C4-2B (cell line): ENCODE measurements at regions not wholly inside any gene's neighbourhood (a gene's known extent, or its start where the extent isn't known, plus 50 kb on each side); places are given as distances from the start of the nearest gene placed in this dataset.

Source experiments
- H3K27ac ChIP-seq: fragments of 450-650 bp; 2 replicates; pipeline ENCODE4 v1.5.1; 2017
- CTCF ChIP-seq: fragments of 450-650 bp; conservative IDR thresholded peaks from 2 replicates; pipeline ENCODE4 v1.5.1; 2017; ENCODE audit warnings: mild to moderate bottlenecking
- ZFX ChIP-seq: fragments of 450-650 bp; IDR thresholded peaks from 2 replicates; pipeline ENCODE4 v1.6.1; 2017

DNA sequence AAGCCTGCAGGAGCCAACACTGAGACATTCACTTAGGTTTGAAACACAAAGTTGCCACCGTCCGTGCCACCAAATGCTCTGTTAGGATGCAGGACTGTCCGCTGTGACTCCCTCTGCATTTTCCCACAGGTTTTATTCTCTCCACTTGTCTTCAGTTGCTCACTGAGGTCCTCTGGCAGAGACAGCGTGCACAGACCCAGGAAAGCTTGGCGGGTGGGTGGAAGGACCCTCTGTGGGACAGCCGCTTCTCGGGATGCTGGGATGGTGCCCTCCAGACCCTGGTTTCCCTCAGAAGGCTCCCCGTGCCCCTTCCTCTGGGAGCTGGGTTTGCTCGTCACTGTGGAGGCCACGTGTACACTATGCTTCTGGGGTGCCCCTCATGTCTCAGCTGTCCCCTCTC is 733.6 kb downstream of the GALR1 start:
- no peak overlapping the region for H3K27ac ChIP-seq
- TF ChIP-seq CTCF (no peak), ZFX (no peak)

- H3K27ac ChIP-seq = no peak overlapping the region
- TF ChIP-seq CTCF = no peak
- no peak for TF ChIP-seq ZFX
Observed at GRCh38 chr18:77984178-77984577, 734.5 kb downstream of the GALR1 start.

GRCh38 chr18:77984833-77985232 is 735.2 kb downstream of the GALR1 start:
- no peak overlapping the region for H3K27ac ChIP-seq
- TF ChIP-seq ZFX (no peak), CTCF (no peak)

- no peak overlapping the region for H3K27ac ChIP-seq
- TF ChIP-seq CTCF (no peak), ZFX (no peak)
Observed at GRCh38 chr18:77985526-77986281, 736.1 kb downstream of the GALR1 start.

- TF ChIP-seq ZFX (no peak), CTCF (no peak)
- no peak overlapping the region for H3K27ac ChIP-seq
Observed at GRCh38 chr18:77990131-77990530, 740.5 kb downstream of the GALR1 start.

- no peak overlapping the region for H3K27ac ChIP-seq
- TF ChIP-seq ZFX (no peak), CTCF (no peak)
Observed at GRCh38 chr18:77990901-77991300, 741.3 kb downstream of the GALR1 start.

- TF ChIP-seq ZFX (no peak), CTCF (no peak)
- H3K27ac ChIP-seq = no peak overlapping the region
Observed at GRCh38 chr18:77992057-77992456, 742.4 kb downstream of the GALR1 start.
